CMK (cell line): ENCODE measurements at regions not wholly inside any gene's neighbourhood (a gene's known extent, or its start where the extent isn't known, plus 50 kb on each side); places are given as distances from the start of the nearest gene placed in this dataset.
"Not testable (repeated sequence)": the region's sequence is repeated elsewhere in the genome, so short reads cannot be mapped to it uniquely, and the experiment has no call there.

Experiments used
- DNase-seq: peaks from one replicate; pipeline ENCODE4 v3.0.0-alpha.2; 2010; ENCODE audit warnings: low read depth

DNA sequence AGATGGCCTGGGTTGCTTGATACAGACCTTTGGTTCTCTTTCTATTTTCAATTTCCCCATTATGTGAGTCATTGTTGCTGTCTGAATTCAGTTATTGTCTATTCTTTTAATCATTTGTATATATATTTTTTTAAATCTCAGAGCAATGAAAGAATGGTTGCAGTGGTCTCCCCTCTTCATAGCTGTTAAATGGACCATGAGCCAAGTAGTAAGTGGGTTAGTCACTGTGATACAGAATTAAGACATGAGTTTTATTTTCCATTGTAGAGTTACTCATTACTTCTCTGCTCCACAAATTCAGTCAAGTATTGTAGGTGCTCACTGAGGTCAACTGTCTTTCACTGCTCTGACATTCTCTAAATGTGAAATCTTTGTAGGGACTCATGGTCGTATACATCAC, 174.6 kb upstream of the GRAMD2B start:
- no peak for DNase-seq

GRCh38 chr5:126251024-126251423, 172.2 kb upstream of the GRAMD2B start:
- DNase-seq, result no peak

DNA sequence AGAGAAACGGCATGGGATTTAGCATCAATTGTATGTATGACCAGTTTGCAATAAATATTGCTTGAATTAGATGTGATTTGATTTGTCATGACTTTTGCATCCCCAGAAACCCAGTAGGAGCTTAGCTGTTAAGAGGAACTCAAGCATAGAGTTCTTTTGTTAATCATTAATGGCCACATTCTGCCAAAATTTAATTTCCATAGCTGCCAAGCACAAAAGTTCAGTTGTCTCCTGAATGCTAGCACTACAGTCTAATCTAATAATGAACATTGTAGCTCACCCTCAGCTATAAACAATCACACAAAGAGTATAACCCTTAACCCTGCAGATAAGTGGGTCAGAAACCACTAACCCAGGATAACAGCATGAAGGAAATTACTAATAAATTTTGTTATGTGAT, 169.8 kb upstream of the GRAMD2B start:
- no peak for DNase-seq

- no peak for DNase-seq
Measured at GRCh38 chr5:126263591-126264184, 159.5 kb upstream of the GRAMD2B start.

GRCh38 chr5:126265917-126266316, 157.3 kb upstream of the GRAMD2B start:
- DNase-seq, result no peak

GRCh38 chr5:126267438-126267837, 155.8 kb upstream of the GRAMD2B start:
- DNase-seq, result no peak

GRCh38 chr5:126268697-126269315, 154.4 kb upstream of the GRAMD2B start:
- DNase-seq, result no peak

GRCh38 chr5:126269511-126269910, 153.7 kb upstream of the GRAMD2B start:
- no peak for DNase-seq

DNA sequence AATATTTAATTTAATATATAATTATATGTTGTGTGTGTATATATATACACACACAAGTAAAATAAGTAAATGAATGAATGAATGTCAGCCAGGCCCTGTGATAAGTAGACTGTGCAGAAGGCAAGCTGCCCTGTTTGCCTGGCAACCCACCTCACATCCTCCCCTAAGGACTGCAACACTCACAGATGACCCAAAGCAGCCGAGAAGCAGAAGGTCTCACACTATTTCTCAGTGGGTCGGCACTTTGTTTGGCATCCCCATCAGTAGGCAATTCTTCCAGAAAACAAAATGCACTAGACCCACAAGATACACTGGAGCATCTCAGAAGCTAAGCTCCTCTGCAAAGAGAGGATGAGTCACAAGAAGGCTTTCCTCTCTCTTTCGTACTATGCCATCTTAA, 152.1 kb upstream of the GRAMD2B start:
- DNase-seq, result no peak

DNA sequence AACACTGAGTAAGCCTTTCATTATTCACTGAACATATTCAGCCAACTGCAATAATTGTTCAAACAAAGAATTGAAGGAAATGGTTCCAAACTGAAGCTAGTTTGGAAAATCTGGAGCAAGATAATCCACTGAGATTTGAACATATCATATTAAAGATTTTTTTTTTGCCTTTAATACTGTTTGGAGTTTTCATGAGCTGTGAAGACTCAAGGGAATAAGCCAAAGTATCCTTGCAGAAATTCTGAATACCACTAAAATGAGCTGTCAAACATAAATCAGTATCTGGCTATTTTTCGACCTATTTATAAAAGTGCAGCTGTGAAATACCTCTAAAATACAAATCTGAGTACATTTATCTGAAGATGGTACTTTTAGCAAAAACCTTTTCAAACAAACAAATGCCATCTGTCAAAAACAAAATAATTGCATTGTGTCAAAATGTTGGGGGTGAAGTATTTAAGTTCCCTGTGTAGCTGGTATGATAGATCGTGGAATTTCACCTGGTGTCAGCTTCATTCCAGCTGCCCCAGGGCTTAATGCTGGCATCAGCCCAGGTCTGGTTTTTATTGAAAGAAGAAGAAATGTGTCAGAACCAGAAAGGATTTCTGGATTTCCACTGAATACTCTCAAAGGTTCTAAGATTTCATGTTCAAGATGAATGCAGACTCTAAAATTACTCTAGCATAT, 149.0 kb upstream of the GRAMD2B start:
- DNase-seq, result no peak

DNA sequence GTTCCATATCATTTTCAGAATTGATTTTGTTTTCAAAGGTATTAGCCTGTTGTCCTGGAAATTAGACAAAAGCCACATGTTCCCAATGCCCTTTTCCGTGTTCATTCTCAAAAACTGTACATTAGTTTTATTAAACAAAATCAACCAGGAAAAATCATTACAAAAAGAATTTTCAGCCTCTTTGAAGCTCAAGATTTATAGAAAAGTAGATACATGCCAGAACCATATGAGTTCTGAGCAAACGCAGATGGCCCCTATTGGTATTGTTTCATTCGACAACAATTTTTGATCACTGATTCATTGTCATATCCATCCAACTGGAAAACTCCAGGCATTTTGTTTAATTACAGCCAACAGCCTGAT, 148.5 kb upstream of the GRAMD2B start:
- no peak for DNase-seq

GRCh38 chr5:126277762-126278161, 145.4 kb upstream of the GRAMD2B start:
- no peak for DNase-seq

GRCh38 chr5:126280343-126280742, 142.9 kb upstream of the GRAMD2B start:
- no peak for DNase-seq

GRCh38 chr5:126280846-126281245, 142.4 kb upstream of the GRAMD2B start:
- DNase-seq, result no peak

DNA sequence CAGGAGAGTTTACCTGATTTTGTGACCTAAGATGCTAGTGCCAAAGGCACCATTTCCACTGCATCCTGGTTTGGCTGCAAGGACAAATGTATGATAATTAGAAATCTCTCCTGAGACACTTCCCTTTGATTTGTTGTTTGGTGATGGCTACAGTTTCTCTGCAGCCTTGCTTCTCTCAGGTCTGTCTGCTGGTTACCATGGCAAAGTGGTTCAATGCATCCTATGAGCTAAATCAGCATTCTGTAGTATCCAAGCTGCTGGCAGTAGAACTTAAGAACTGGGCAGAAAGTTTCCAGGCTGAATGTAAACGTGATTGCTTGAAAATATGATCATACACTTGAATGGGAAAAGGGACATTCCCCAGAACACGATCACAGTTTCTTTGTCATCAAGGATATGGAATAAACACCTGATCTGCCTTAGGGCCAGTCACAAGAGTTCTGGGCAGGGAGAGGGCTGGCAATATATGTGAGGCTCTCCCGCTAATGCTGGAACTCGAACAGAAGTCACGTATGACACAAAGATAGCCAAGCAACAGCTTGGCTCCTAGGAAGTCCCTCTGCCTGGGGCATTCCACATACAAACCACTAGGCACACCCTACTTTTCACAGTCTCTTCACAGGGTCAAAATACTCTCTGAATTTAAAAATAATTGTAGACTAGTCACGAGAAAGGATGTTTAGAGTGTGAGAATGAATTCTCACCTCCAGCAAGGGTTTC, 138.1 kb upstream of the GRAMD2B start:
- no peak for DNase-seq

GRCh38 chr5:126296121-126296520, 127.1 kb upstream of the GRAMD2B start:
- DNase-seq, result not testable (repeated sequence)

- no peak for DNase-seq
Measured at GRCh38 chr5:126300293-126300692, 122.9 kb upstream of the GRAMD2B start.

- DNase-seq, result no peak
Measured at GRCh38 chr5:126301056-126301455, 122.2 kb upstream of the GRAMD2B start.

DNA sequence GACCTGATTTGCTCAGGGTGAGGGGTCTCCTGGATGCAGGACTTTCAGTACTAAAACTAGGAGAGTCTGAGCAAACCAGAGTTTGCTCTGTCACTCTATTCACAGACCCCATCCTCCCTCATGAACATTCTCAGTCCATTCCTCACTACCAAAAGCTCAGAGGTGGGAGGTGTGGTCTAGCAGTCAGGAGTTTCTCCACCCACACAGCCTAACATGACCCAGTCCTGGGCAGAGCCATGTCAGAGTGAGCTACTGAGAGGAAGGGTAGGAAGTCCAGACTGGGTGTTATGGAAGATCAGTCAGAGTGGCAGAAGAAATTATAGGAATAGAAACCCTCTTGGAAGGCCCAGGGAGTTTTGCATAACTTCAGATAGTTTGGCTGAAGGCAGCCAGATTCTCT, 113.3 kb upstream of the GRAMD2B start:
- no peak for DNase-seq

- no peak for DNase-seq
Measured at GRCh38 chr5:126311766-126312165, 111.4 kb upstream of the GRAMD2B start.

GRCh38 chr5:126315341-126315740, 107.9 kb upstream of the GRAMD2B start:
- no peak for DNase-seq

- DNase-seq, result no peak
Measured at GRCh38 chr5:126332326-126332725, 90.9 kb upstream of the GRAMD2B start.

DNA sequence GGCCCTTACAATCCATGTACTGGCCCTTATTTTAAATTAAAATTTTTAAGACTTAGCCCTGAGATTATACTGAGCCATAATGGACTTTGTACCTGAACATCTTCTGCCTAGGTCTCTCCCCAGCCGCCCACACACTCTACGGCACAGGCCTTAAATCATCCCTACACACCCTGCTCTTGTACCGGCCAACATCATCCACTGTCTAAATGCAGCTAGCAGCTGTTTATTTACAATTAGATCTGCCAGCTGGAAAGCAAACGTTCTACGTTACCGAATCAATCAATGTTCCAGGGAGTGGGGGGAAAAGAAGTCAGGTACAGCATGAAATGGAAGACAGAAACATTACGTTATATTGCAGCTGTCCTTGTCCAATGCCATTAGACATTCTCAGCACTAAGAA, 88.4 kb upstream of the GRAMD2B start:
- no peak for DNase-seq
